ENCODE measurements at regions not wholly inside any gene's neighbourhood (a gene's known extent, or its start where the extent isn't known, plus 50 kb on each side); places are given as distances from the start of the nearest gene placed in this dataset.

DNA sequence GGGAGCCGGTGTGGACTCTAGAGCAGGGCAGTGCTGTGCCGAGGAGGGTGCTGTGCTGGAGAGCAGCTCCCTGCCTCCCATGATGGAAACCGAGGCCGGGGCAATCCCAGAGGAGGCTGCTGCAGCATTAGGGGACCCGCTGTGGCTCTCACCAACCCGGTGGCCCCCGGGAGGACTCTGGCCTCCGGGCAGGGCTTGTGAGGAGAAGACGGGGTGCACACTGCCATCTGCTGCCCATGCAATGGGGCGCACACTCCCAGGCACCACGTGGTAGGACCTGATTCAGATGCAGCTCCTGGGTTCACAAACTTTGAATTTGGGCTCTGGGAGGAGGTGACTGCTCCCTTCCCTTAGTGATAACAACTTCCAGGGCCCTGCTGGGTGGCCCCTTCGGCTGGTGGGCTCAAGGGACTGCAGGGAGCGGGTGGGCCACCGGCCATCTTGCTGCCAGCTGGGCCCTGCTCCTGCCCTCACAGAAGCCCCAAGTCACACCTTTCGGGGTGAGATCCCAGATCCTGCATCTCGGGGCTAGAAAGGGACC lies 93.8 kb upstream of the FGF3 start:
- no peak overlapping the region for H4K8ac ChIP-seq (ENCODE audit: extremely low read depth, insufficient read depth, low read length)
- H3K27me3 ChIP-seq (replicated peaks in 1 of 4; ENCODE audit: control insufficient read depth in 3 of 4, extremely low read depth in 1 of 4, insufficient read depth in 3 of 4, low read length in 3 of 4), result peaks cover 1 to 12% (median 3%) of the 10 kb centered on the region in 4 experiments; a peak in 6 of 7 replicates
- H3K4me1 ChIP-seq (replicated peaks in 1 of 4; ENCODE audit: control insufficient read depth in 3 of 4, insufficient read depth in 4 of 4, low read length in 3 of 4), result peaks cover 0 to 3% (median 0%) of the 10 kb centered on the region in 4 experiments; a peak in 2 of 7 replicates
- H3K4ac ChIP-seq (replicated peaks; ENCODE audit: insufficient read length, low read depth, low read length), result no peak overlapping the region
- H3K23me2 ChIP-seq (ENCODE audit: low read depth, low read length), result no peaks in the 10 kb centered on the region
- H2AFZ ChIP-seq (ENCODE audit: low read length), result no peak overlapping the region
- no peak overlapping the region for H3K14ac ChIP-seq (ENCODE audit: insufficient read length)
- no peak overlapping the region for H4K5ac ChIP-seq (ENCODE audit: insufficient read length, low read depth, low read length)
- no peaks in the 10 kb centered on the region for H3K79me2 ChIP-seq (ENCODE audit: control insufficient read depth in 1 of 2, insufficient read depth in 2 of 2, low read length in 2 of 2)
- ChIA-PET POLR2A (ENCODE audit: partially characterized antibody) (interaction anchor here (0.8 to 1.0 kb wide), 2 partner anchors 66 to 290 kb away, joined by 3 read pairs; partner anchors contain the start of gene FADD), CTCF (ENCODE audit: partially characterized antibody) (interaction anchor here (0.6 to 10.8 kb wide), 20 partner anchors 10 to 284 kb away, joined by 3 to 173 read pairs (median 4); no protein-coding TSS in a partner anchor)
- no peak overlapping the region for H4K91ac ChIP-seq (replicated peaks; ENCODE audit: insufficient read length, low read length)
- H2BK20ac ChIP-seq (ENCODE audit: low read length), result no peak overlapping the region
- no peak overlapping the region for H3K4me3 ChIP-seq (ENCODE audit: extremely low read depth in 1 of 4, insufficient read depth in 2 of 4, low read depth in 3 of 4, low read length in 4 of 4)
- H2BK12ac ChIP-seq (ENCODE audit: low read depth, low read length), result peak overlapping the region; percentile 60; the same call in 1 of the 2 replicates
- H2BK5ac ChIP-seq (ENCODE audit: low read depth, low read length), result no peak overlapping the region; the same call in 1 of the 2 replicates
- no peaks in the 10 kb centered on the region for H4K20me1 ChIP-seq (replicated peaks in 1 of 2; ENCODE audit: control insufficient read depth in 1 of 2, insufficient read depth in 2 of 2, low read length in 2 of 2)
- no peaks in the 10 kb centered on the region for H3K36me3 ChIP-seq (ENCODE audit: control insufficient read depth in 2 of 4, insufficient read depth in 4 of 4, low read length in 3 of 4)
- H3K23ac ChIP-seq (ENCODE audit: insufficient read length), result no peak overlapping the region
- DNase-seq (ENCODE audit: low read depth in 1 of 2, low spot score in 2 of 2) (peak in 1 of 2 experiments; percentile 50), FAIRE-seq (no peak)
- no peak overlapping the region for H2BK15ac ChIP-seq (ENCODE audit: low read length)
- no peak overlapping the region for H3K18ac ChIP-seq (ENCODE audit: extremely low read depth, low read length)
- no peak overlapping the region for H3K27ac ChIP-seq (ENCODE audit: low read depth, low read length)
- H2BK120ac ChIP-seq (replicated peaks; ENCODE audit: low read depth, low read length), result no peak overlapping the region
- WGBS, 2 experiments (ENCODE audit: extremely low coverage in 1 of 2, insufficient coverage in 1 of 2, insufficient read length in 1 of 2, insufficient replicate concordance in 2 of 2, low coverage in 1 of 2, low lambda C conversion rate in 2 of 2, missing lambda C conversion rate in 1 of 2), result 77% methylated on average over 16 of the region's 16 CpGs; no CpG with 5 or more reads in 1 of the 2 experiments
- H3K9me3 ChIP-seq (ENCODE audit: insufficient read depth in 2 of 2, low read depth in 1 of 2, low read length in 1 of 2), result no peaks in the 10 kb centered on the region
- H3K4me2 ChIP-seq (ENCODE audit: insufficient read depth in 1 of 2, low read depth in 2 of 2, low read length in 2 of 2), result no peak overlapping the region
- H3K79me1 ChIP-seq (ENCODE audit: low read depth, low read length), result no peaks in the 10 kb centered on the region
- no peak overlapping the region for H3K9ac ChIP-seq (replicated peaks in 1 of 4; ENCODE audit: extremely low read depth in 1 of 4, low read depth in 3 of 4, low read length in 3 of 4)
- H3K56ac ChIP-seq (replicated peaks; ENCODE audit: insufficient read length, low read depth, low read length), result no peak overlapping the region
- H2AK5ac ChIP-seq (ENCODE audit: low read depth, low read length), result no peak overlapping the region
- TF ChIP-seq CHD1 (IDR thresholded peaks at IDR 0.05; ENCODE audit: low read depth, low read length) (no peak), EP300 (IDR thresholded peaks at IDR 0.05; ENCODE audit: borderline replicate concordance in 1 of 2, low read depth in 2 of 2, low read length in 2 of 2) (no peak), SRF (IDR thresholded peaks at IDR 0.05; ENCODE audit: low read depth, low read length) (no peak), GTF2F1 (IDR thresholded peaks at IDR 0.05; ENCODE audit: borderline replicate concordance, low read depth, low read length) (no peak), JUND (IDR thresholded peaks at IDR 0.05; ENCODE audit: low read length) (no peak), TAF1 (IDR thresholded peaks at IDR 0.05; ENCODE audit: low read depth, low read length) (no peak), BRCA1 (IDR thresholded peaks at IDR 0.05; ENCODE audit: low read depth, low read length) (no peak), SIX5 (IDR thresholded peaks at IDR 0.05; ENCODE audit: low read depth, low read length) (no peak), SIRT6 (IDR thresholded peaks at IDR 0.05; ENCODE audit: low read length) (no peak), JUN (IDR thresholded peaks at IDR 0.05; ENCODE audit: low read depth, low read length) (no peak), KDM1A (IDR thresholded peaks at IDR 0.05; ENCODE audit: borderline replicate concordance, low read length) (no peak)
- TF ChIP-seq, protein P1, sequence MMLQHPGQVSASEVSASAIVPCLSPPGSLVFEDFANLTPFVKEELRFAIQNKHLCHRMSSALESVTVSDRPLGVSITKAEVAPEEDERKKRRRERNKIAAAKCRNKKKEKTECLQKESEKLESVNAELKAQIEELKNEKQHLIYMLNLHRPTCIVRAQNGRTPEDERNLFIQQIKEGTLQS (IDR thresholded peaks at IDR 0.05; ENCODE audit: insufficient read depth, low read depth, low read length), result 0 out of 2 replicates have a peak, but pooled peaks have one; percentile 27
- TF ChIP-seq, protein P2, sequence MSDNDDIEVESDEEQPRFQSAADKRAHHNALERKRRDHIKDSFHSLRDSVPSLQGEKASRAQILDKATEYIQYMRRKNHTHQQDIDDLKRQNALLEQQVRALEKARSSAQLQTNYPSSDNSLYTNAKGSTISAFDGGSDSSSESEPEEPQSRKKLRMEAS (IDR thresholded peaks at IDR 0.05), result peak; percentile 81
